ENCODE measurements at regions not wholly inside any gene's neighbourhood (a gene's known extent, or its start where the extent isn't known, plus 50 kb on each side); places are given as distances from the start of the nearest gene placed in this dataset.

GRCh38 chr2:138176862-138177439 lies 212.7 kb downstream of the HNMT start:
- no peaks in the 10 kb centered on the region for H3K27me3 Mint-ChIP-seq (ENCODE audit: insufficient read depth, low read depth, poor library complexity)
- no peak for ATAC-seq
- no peak for DNase-seq (ENCODE audit: low spot score)
- Histone ChIP-seq H3K36me3 (ENCODE audit: insufficient read depth) (no peaks in the 10 kb centered on the region), H3K4me3 (no peak overlapping the region), H3K4me2 (no peak overlapping the region), H4K20me1 (replicated peaks; ENCODE audit: insufficient read depth) (no peaks in the 10 kb centered on the region), H3K4me1 (ENCODE audit: insufficient read depth) (0 out of 2 replicates have a peak, but pooled peaks cover 4% of the 10 kb centered on the region), H3K9me2 (ENCODE audit: insufficient read depth) (no peaks in the 10 kb centered on the region), H3K79me2 (replicated peaks; ENCODE audit: insufficient read depth) (no peaks in the 10 kb centered on the region), H2AFZ (no peak overlapping the region), H3K27me3 (ENCODE audit: insufficient read depth) (no peaks in the 10 kb centered on the region), H3F3A (replicated peaks; ENCODE audit: low read depth) (no peaks in the 10 kb centered on the region), H3K27ac (ENCODE audit: low read depth) (no peak overlapping the region)
- H3K27ac Mint-ChIP-seq: no peak overlapping the region; the same call in 1 of the 2 replicates
- no peak overlapping the region for H3K4me3 Mint-ChIP-seq
- peaks cover 8% of the 10 kb centered on the region; the same call in 2 of the 3 replicates for H3K4me1 Mint-ChIP-seq
- no peak for TF ChIP-seq ZNF331 (CRISPR knock-in tag; IDR thresholded peaks at IDR 0.05; ENCODE audit: low read depth)
- TF ChIP-seq JUNB (IDR thresholded peaks at IDR 0.05; ENCODE audit: unreplicated experiment): no peak
- no peak for TF ChIP-seq CREB1 (CRISPR knock-in tag; IDR thresholded peaks at IDR 0.05; ENCODE audit: low read depth)
- no peak for TF ChIP-seq STAT1 (IDR thresholded peaks at IDR 0.05; ENCODE audit: unreplicated experiment)
- TF ChIP-seq ETS1 (IDR thresholded peaks at IDR 0.05): no peak
- TF ChIP-seq CTCF (conservative IDR thresholded peaks at IDR 0.05; ENCODE audit: low read depth in 2 of 2): no peak
- no peak for TF ChIP-seq ZNF114 (CRISPR knock-in tag; IDR thresholded peaks at IDR 0.05)
- TF ChIP-seq REST (IDR thresholded peaks at IDR 0.05; ENCODE audit: unreplicated experiment): no peak
- TF ChIP-seq EZH2phosphoT487 (IDR thresholded peaks at IDR 0.05; ENCODE audit: unreplicated experiment): no peak
- H3K9me3 Mint-ChIP-seq: no peaks in the 10 kb centered on the region
- H3K36me3 Mint-ChIP-seq (ENCODE audit: low read depth): no peaks in the 10 kb centered on the region

GRCh38 chr2:138177693-138178092 lies 213.4 kb downstream of the HNMT start:
- Mint-ChIP-seq H3K27ac (no peak overlapping the region), H3K4me1 (peaks cover 16% of the 10 kb centered on the region; the same call in 2 of the 3 replicates), H3K4me3 (no peak overlapping the region), H3K27me3 (ENCODE audit: insufficient read depth, low read depth, poor library complexity) (no peaks in the 10 kb centered on the region), H3K36me3 (ENCODE audit: low read depth) (no peaks in the 10 kb centered on the region), H3K9me3 (no peaks in the 10 kb centered on the region)
- H3F3A ChIP-seq (replicated peaks; ENCODE audit: low read depth): no peaks in the 10 kb centered on the region
- H3K79me2 ChIP-seq (replicated peaks; ENCODE audit: insufficient read depth): no peaks in the 10 kb centered on the region
- no peak overlapping the region for H3K27ac ChIP-seq (ENCODE audit: low read depth)
- no peaks in the 10 kb centered on the region for H4K20me1 ChIP-seq (replicated peaks; ENCODE audit: insufficient read depth)
- H2AFZ ChIP-seq: no peak overlapping the region
- peaks cover 6% of the 10 kb centered on the region for H3K4me1 ChIP-seq (ENCODE audit: insufficient read depth)
- ATAC-seq (no peak), DNase-seq (ENCODE audit: low spot score) (no peak)
- H3K36me3 ChIP-seq (ENCODE audit: insufficient read depth): no peaks in the 10 kb centered on the region
- no peak overlapping the region for H3K4me3 ChIP-seq
- no peak overlapping the region for H3K4me2 ChIP-seq
- H3K9me2 ChIP-seq (ENCODE audit: insufficient read depth): no peaks in the 10 kb centered on the region
- no peaks in the 10 kb centered on the region for H3K27me3 ChIP-seq (ENCODE audit: insufficient read depth)
- TF ChIP-seq CREB1 (CRISPR knock-in tag; IDR thresholded peaks at IDR 0.05; ENCODE audit: low read depth) (no peak), STAT1 (IDR thresholded peaks at IDR 0.05; ENCODE audit: unreplicated experiment) (no peak), ZNF114 (CRISPR knock-in tag; IDR thresholded peaks at IDR 0.05) (no peak), JUNB (IDR thresholded peaks at IDR 0.05; ENCODE audit: unreplicated experiment) (no peak), ETS1 (IDR thresholded peaks at IDR 0.05) (no peak), NANOG (IDR thresholded peaks at IDR 0.05; ENCODE audit: borderline replicate concordance) (no peak)

Measured in GM23338 (cell line).